ENCODE measurements at regions not wholly inside any gene's neighbourhood (a gene's known extent, or its start where the extent isn't known, plus 50 kb on each side); places are given as distances from the start of the nearest gene placed in this dataset.
A peak's percentile ranks its signal among the peaks of the same experiment; 100 is the strongest.

DNA sequence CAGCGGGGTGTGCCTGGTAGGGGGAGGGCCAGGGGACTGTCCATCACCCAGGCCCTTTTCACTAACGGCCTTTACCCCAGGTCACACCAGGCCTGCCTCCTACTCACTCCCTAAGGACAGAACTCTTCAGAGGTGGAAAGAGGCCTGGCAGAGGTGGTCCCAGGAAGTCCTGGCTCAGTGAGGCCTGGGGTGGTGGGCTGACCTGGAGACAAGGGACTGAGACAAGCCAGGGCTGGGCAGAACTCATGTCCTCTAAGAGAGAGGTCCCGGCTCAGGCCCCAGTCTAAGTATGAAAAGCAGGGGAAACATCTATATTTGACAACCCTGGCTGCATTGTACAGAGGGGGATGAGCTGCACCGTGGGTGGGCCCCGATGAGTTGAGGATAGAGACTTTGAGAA, 65.9 kb upstream of the TEX51 start:
- no peak for TF ChIP-seq CTCF (conservative IDR thresholded peaks at IDR 0.05)
- no peaks in the 10 kb centered on the region for H3K9me3 Mint-ChIP-seq
- H3K27ac Mint-ChIP-seq, result no peak overlapping the region
- H3K4me1 Mint-ChIP-seq (ENCODE audit: unreplicated experiment), result no peaks in the 10 kb centered on the region
- no peak overlapping the region for H3K4me3 Mint-ChIP-seq
- no peak for DNase-seq (ENCODE audit: extremely low spot score, unreplicated experiment)
- H3K36me3 Mint-ChIP-seq, result no peaks in the 10 kb centered on the region
- no peaks in the 10 kb centered on the region for H3K27me3 Mint-ChIP-seq

DNA sequence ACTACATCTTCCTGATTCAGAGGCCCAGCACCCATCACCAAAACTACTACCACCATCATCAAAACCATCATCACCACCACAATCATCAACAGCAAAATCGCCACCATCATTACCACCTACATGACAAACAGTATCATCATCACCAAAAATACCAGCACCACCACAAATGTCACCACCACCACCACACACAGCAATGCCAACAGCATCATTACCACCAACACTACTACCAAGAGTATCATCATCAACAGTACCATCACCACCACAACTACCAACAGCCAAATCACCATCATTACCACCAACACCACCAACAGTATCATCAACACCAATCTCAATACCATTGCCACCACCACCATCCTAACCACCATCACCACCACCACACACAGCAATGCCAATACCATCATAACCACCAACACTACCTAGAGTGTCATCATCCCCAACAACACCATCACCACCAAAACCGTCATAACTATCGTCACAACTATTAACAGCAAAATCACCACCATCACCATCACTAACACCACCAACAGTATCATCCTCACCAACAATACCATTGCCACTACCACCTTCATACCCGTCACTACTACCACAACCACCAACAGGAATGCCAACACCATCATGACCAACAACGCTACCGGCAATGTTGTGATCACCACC, 64.6 kb upstream of the TEX51 start:
- Mint-ChIP-seq H3K4me3 (no peak overlapping the region), H3K36me3 (no peaks in the 10 kb centered on the region), H3K9me3 (no peaks in the 10 kb centered on the region), H3K27me3 (no peaks in the 10 kb centered on the region), H3K27ac (no peak overlapping the region), H3K4me1 (ENCODE audit: unreplicated experiment) (no peaks in the 10 kb centered on the region)
- no peak for TF ChIP-seq CTCF (conservative IDR thresholded peaks at IDR 0.05)
- no peak for DNase-seq (ENCODE audit: extremely low spot score, unreplicated experiment)

- no peaks in the 10 kb centered on the region for H3K9me3 Mint-ChIP-seq
- no peaks in the 10 kb centered on the region for H3K36me3 Mint-ChIP-seq
- H3K4me3 Mint-ChIP-seq, result no peak overlapping the region
- no peak for DNase-seq (ENCODE audit: extremely low spot score, unreplicated experiment)
- no peak for TF ChIP-seq CTCF (conservative IDR thresholded peaks at IDR 0.05)
- no peaks in the 10 kb centered on the region for H3K27me3 Mint-ChIP-seq
- no peak overlapping the region for H3K27ac Mint-ChIP-seq
- no peaks in the 10 kb centered on the region for H3K4me1 Mint-ChIP-seq (ENCODE audit: unreplicated experiment)
Observed at GRCh38 chr2:126835261-126835660, 63.4 kb upstream of the TEX51 start.

DNA sequence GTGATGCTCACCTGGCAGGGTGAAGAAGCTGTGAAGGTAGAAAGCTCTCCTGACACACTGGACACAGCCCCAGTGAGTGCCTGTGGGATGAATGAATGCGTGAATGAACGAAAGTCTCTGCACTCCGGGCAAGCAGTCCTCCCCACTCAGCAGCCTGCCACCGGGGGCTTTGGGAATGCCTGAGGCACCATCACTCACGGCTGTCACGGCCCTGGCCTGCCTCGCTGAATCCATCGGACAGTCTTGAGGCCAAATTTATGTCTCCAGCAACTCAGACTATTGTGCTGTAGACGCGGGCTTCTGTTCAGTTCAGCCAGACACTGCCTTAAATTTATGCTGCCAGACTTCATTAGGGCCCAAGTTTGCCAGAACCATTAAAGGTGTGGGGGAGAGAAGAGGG, 62.9 kb upstream of the TEX51 start:
- H3K36me3 Mint-ChIP-seq, result no peaks in the 10 kb centered on the region
- no peaks in the 10 kb centered on the region for H3K27me3 Mint-ChIP-seq
- H3K27ac Mint-ChIP-seq, result no peak overlapping the region
- H3K4me1 Mint-ChIP-seq (ENCODE audit: unreplicated experiment), result no peaks in the 10 kb centered on the region
- no peak overlapping the region for H3K4me3 Mint-ChIP-seq
- TF ChIP-seq CTCF (conservative IDR thresholded peaks at IDR 0.05), result no peak
- no peak for DNase-seq (ENCODE audit: extremely low spot score, unreplicated experiment)
- H3K9me3 Mint-ChIP-seq, result no peaks in the 10 kb centered on the region

DNA sequence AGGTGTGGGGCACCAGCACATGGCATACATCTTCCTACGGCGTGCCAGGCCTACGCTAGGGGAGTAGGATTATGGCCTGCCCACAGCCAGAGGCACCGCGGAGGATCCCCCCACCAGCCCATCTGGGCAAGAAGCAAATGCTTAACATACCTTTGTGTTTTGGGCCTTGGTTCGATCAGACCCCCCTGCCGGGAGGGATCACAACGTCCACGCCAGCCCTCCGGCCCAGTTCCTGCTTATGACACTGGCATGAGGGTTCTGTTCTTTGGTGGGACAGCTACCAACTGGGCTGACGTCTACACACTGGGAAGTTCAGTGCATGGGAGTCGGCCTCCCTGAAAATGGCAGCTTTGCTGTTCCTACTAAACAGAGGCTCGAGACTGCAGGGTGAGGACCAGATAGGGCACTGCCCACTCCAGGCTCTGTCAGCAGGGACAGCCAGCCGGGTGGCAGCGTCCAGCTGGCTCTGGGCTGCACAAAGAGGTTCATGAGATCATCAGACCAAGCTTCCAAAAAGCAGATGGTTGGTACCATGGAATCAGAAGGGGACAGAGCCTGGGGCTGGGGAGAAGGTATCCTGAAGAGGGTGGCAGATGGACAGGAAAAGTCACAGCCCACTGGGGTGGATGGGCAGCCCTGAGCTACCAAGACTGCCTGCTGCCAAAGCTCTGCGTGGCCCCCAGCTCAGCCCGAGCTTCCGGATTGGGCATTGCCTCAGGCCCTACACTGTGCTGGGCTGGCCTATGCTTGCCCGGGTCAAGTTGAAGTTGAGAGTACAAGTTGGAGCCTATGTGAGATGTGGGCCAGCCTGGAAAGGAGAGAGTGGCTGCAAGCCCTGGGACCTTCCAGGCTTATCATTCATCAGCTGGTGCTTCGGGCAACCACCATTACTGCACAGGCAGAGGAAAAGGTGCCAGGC, 61.7 kb upstream of the TEX51 start:
- TF ChIP-seq CTCF (conservative IDR thresholded peaks at IDR 0.05), result no peak
- Mint-ChIP-seq H3K27ac (no peak overlapping the region), H3K27me3 (no peaks in the 10 kb centered on the region), H3K9me3 (no peaks in the 10 kb centered on the region), H3K4me1 (ENCODE audit: unreplicated experiment) (no peaks in the 10 kb centered on the region), H3K36me3 (no peaks in the 10 kb centered on the region), H3K4me3 (no peak overlapping the region)
- DNase-seq (ENCODE audit: extremely low spot score, unreplicated experiment), result peak; percentile 55
